Mammary epithelial cell (primary cell): ENCODE measurements at regions not wholly inside any gene's neighbourhood (a gene's known extent, or its start where the extent isn't known, plus 50 kb on each side); places are given as distances from the start of the nearest gene placed in this dataset.

Experiments used
- CTCF ChIP-seq, 2 donors: IDR thresholded peaks in 1 of 2; conservative IDR thresholded peaks in 1 of 2; 2 replicates each; pipeline ENCODE4 v1.5.1; 2011 to 2012; ENCODE audit warnings: inconsistent platforms in 2 of 2, low read length in 2 of 2, mild to moderate bottlenecking in 2 of 2, control low read depth in 1 of 2, low read depth in 1 of 2; ENCODE audit not compliant: insufficient read depth in 1 of 2; ENCODE audit errors: extremely low read depth in 1 of 2
- EZH2 ChIP-seq: IDR thresholded peaks from 2 replicates; pipeline ENCODE4 v1.6.1; 2012; ENCODE audit warnings: low read length, inconsistent platforms, borderline replicate concordance

DNA sequence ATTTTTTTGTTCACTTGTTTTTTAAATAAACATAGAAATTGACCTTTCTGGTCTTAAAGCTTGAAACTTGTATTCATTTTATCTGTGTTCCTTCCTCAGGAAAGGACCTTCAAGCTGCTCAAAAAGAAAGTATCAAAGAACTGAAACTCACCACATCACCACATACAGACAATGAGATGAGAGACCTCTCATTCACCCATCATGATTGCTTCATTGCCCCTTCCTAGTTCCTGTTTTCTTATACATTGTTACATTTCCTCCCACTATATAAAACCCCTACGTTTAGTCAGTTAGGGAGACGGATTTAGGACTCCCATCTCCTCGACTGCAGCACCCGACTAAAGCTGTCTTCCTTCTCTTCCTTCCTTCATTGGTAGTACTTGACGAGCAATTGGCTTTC is 180.5 kb upstream of the OPRM1 start:
- no peak for TF ChIP-seq CTCF (conservative IDR thresholded peaks at IDR 0.05 in 1 of 2, IDR thresholded peaks at IDR 0.05 in 1 of 2; ENCODE audit: extremely low read depth in 1 of 2, insufficient read depth in 1 of 2, low read depth in 1 of 2, low read length in 2 of 2)
- no peak for TF ChIP-seq EZH2
